GM13976 (cell line): ENCODE measurements at regions not wholly inside any gene's neighbourhood (a gene's known extent, or its start where the extent isn't known, plus 50 kb on each side); places are given as distances from the start of the nearest gene placed in this dataset.

Experiments used
- DNase-seq: peaks from one replicate; pipeline ENCODE4 v3.0.0; 2012; ENCODE audit warnings: low spot score
- in situ Hi-C: fragments of 300-500 bp; cut with MboI; formaldehyde crosslinking; loops from one replicate; pipeline ENCODE4 v1.12.0; 2022; ENCODE audit warnings: low sequenced_read_pairs, mixed read lengths, inconsistent platforms; ENCODE audit not compliant: unreplicated experiment
- TF ChIP-seq, protein P1 (sequence below): IDR thresholded peaks from 2 replicates; pipeline ENCODE4 v1.5.1; 2012; ENCODE audit warnings: borderline replicate concordance, mild to moderate bottlenecking; ENCODE audit not compliant: insufficient read depth; ENCODE audit errors: extremely low read depth, missing control alignments, control extremely low read depth

DNA sequence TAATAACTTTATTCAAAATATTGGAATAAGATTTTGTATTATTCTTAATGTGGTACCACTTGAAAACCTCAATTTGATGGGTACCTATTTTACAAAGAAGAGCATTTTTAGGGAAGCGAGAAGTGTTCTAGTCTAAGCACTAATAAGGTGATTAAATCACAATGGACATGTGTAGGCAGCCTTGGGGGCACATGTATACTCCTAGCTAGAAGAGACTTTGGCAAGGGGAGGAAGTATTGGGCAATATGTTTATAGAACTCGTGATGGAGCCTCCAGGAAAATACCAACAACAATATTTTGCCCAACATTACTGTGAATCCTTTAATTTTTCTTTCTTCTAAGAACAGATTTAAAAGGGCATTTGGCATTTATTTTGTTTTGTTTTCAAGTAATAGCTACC lies 280.3 kb downstream of the ADAMTS20 start:
- no peak for DNase-seq
- in situ Hi-C loops: no loop called here
- TF ChIP-seq, protein P1, sequence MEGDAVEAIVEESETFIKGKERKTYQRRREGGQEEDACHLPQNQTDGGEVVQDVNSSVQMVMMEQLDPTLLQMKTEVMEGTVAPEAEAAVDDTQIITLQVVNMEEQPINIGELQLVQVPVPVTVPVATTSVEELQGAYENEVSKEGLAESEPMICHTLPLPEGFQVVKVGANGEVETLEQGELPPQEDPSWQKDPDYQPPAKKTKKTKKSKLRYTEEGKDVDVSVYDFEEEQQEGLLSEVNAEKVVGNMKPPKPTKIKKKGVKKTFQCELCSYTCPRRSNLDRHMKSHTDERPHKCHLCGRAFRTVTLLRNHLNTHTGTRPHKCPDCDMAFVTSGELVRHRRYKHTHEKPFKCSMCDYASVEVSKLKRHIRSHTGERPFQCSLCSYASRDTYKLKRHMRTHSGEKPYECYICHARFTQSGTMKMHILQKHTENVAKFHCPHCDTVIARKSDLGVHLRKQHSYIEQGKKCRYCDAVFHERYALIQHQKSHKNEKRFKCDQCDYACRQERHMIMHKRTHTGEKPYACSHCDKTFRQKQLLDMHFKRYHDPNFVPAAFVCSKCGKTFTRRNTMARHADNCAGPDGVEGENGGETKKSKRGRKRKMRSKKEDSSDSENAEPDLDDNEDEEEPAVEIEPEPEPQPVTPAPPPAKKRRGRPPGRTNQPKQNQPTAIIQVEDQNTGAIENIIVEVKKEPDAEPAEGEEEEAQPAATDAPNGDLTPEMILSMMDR: no peak

DNA sequence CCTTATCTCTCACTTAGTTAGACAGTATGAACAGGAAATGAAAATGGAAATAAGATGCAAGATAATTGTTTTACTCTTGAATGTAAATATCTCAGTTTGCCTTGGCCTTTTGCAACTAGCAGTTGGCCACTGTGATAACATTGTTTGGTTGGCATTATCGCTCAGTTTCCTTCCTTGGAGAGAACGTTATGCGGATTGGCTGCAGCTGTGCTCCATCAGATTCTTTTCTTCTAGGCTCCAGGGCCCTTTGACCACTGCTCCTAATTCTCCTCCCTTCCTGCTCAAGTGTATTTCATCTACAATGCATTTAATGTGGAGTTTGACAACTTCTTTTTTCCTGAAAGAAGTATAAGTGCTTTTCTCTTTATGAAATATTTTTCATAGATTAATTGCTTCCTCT lies 284.2 kb downstream of the ADAMTS20 start:
- in situ Hi-C loops: no loop called here
- DNase-seq: no peak
- TF ChIP-seq, protein P1: no peak

DNA sequence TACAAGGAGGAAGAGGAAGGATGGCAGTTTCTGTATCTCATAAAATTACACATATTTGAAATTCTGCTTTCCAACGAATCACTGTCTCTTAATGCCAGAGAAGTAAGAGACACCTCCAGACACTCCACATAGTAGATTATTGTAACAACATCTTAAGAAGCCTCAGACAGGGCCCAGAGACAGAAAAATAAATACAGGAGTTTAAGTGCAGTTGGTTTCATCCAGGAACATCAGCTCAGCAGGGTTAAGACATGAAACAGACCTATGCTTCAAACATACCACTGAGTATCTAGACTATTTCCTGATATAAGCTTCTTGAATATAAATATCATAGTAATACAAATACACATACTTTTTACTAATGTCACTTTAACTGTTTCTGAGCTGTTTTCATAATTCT lies 290.3 kb downstream of the ADAMTS20 start:
- in situ Hi-C loops: no loop called here
- TF ChIP-seq, protein P1: no peak
- no peak for DNase-seq

DNA sequence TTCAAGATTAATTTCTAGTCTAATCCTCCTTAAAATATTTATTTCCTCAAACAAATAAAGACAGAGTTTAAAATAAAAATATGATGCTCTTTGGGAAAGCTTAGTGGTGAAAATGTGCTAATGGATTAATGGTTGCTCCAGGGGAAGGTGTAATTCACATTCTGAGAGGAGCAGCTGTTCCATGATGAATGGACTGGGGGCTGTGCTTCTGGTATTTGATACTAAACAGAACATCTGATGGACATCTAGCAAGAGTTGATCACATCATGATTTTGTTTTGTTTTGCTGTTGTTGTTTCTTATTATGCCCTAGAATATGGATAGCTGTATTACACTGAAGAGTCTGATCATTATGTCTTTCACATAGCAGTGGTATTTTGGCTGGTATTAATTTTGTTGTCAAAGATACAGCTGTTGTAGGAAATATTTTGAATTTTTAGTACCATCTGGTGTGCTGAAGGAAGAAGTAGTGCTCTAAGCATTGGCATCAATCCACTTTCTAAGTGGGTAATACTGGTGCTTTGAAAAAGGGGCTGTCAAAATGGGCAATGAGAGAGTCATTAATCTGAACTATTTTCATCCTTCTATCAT lies 296.4 kb downstream of the ADAMTS20 start:
- no peak for DNase-seq
- TF ChIP-seq, protein P1: no peak
- in situ Hi-C loops: no loop called here

DNA sequence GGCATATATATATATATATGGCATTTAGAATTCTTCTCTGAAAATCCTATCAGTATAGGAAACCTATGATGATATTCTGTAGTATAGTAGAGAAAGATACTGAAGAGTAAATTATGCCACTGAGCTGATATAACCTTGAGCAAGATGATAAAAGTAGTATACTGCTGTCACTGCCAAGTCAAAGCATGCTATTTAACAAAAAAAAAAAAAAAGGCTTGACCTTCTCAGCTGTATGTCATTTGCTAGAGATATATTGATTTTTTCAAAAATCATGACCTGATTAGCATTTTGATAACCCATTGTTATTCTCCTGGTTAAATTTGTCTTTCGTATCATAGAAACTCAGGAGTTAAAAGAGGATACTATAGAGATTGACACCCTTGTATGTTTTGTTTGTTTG lies 299.4 kb downstream of the ADAMTS20 start:
- DNase-seq: no peak
- TF ChIP-seq, protein P1: no peak
- in situ Hi-C loops: no loop called here

DNA sequence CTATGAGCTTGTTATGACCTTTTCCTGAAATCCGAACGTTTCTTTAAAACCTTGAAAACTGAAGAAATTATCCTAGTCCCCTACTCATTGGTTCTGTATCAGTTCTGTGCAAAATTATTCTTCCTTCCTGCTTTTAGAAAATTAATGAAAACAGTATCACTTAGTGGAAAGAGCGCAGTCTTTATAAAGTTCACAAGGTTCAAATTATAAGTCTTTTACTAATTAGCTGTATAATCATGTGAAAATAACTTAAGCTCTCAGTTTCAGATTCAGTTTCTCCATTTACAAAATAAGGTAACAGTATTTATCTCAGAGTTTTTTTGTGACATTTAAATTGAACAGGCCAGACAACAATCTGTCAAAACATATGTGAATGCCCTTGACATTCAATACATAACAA lies 306.1 kb downstream of the ADAMTS20 start:
- TF ChIP-seq, protein P1: no peak
- DNase-seq: no peak
- in situ Hi-C loops: no loop called here
